ENCODE measurements at regions not wholly inside any gene's neighbourhood (a gene's known extent, or its start where the extent isn't known, plus 50 kb on each side); places are given as distances from the start of the nearest gene placed in this dataset.

DNA sequence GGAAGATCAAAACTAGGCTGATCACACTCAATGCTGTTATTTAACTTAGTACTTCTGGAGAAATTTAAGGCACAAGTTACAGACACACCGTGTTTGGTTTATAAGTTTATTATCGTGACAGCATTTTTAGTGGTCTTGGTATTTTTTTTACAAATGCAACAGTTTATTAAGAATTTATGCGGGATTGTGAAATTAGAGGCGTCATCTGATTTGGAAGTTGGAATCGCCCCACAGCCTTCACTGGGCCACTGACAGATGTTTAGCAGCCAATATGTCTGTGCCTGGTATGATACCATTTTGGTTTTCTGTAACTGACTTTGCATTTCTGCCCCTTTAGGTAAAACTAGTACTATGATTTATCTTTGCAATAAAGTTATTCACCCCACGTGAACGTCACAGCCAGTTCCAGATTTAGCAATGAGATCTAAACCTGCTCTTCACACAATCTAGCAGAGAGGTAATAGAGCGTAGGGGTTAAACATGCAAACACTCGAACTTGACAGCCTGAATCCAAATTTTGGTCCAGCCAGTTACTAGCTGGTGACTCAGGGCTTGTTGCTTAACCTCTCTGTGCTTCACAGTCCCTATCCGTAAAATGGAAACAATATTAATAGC is 73.2 kb upstream of the SSTR1 start:
- in situ Hi-C loops (cut with HindIII; ENCODE audit: low sequenced_read_pairs): no loop called here

DNA sequence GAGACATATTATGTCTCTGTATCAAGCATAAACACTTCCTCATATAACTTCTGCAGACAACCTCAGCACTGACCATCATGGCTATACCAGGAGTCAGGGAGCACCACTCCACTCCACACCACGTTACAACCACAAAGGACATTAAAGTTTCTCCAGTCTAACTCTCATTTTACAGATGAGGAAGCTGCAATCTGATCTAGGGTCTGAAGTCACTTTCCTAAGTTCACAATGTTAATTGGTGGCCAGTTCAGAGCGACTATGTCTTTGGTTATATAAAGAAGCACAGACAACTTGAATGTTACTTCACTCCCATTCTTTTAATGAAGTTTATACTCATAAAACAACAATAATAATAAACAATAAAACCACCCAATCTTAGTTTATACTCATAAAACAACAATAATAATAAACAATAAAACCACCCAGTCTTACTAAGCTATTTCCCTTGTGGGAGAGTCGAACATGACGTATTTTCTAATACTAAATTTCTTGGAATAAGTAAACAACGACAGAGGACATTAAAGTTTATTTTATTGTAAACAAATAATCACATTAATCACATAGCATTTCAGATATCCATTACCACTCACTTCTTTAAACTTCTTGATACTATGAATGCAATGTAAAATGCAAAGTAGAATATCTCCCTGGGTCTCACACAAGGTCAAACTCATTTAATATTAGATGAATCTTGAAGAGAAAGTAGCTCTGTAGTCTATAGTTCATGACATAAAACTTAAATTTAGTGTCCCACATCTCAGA is 72.4 kb upstream of the SSTR1 start:
- in situ Hi-C loops (cut with HindIII; ENCODE audit: low sequenced_read_pairs): no loop called here

DNA sequence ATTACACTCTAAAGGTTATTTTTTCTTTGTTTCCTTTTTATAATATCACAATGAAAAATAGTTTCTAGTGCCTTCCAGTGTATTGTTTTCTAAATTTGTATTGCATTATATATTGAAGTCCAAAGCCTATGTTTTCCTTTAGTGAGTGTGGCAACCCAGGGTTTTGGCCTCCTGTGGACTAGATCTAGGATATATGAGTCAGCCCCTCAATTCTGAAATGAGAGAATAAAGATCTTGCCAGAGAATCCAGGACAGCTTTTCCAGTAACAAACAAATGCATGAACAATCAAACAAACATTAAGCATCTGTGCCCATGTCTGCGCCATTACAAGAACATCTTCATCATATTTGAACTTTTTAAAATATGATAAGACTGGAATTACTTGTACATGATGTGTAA is 70.7 kb upstream of the SSTR1 start:
- in situ Hi-C loops (cut with HindIII; ENCODE audit: low sequenced_read_pairs): no loop called here

DNA sequence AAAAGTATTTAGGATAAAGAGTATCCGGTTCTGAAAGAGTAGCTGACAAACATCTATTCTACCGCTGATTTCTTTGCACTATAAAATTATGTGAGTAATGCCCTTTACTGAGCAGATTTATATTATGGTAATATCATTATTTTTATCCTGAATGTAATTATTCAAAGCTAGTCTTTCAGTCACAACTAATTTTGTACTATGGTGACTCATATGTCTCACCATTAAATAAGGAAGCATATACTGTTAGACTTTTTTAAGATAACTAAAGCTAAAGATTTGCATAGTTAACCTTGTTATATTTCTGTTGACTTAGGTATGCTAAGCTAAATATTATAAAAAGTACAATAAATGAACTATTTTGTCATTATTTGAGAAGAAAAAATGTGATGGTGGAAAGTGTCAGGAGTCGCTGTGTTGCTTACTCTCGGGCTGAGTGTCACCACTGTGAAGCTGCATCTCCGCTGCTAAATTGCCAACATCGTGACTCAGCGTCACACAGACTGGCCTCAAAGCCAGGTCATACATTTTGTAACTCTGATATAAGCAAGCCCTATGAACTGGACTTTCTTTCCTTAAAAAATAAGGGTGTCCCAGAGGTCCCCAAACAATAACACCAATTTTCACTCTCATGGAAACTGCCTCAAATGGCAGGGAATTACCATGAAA is 69.1 kb upstream of the SSTR1 start:
- in situ Hi-C loops (cut with HindIII; ENCODE audit: low sequenced_read_pairs): no loop called here

DNA sequence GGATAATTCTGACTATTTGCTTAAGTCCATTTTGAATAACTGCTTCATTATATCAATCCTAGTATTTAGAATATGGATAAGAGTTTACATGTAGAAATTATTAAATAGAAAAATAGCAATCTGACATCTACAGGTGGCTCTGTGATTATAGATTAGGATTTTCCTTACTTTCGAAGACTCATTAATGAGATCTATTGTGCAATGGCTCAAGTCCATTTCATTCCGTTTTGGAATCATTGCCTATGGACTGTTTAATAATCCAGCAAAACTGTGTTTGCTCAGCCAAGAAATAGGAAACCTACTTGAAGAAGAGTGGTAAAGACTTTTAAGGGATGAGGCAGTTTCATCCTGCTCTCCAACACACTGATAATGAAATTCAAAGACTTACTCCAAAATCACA is 67.8 kb upstream of the SSTR1 start:
- in situ Hi-C loops (cut with HindIII; ENCODE audit: low sequenced_read_pairs): no loop called here

DNA sequence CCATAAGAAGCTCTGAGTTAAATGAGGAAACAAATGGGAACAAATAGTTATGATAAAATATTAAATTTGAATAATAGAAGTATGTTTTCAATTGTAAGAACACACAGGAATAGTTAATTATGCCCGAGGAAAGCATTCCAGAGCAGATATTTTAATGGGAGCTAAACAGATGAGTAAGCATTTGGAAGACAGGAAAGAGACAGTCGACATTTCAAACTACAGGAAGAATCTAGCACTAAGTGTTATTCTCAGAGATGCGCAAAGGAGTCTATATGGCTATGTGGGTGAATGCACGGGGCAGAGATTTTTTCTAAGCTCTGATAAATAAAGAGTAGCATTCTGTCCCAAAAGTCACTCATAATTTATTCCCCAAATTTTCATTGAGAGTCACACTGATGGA is 64.5 kb upstream of the SSTR1 start:
- in situ Hi-C loops (cut with HindIII; ENCODE audit: low sequenced_read_pairs): no loop called here

DNA sequence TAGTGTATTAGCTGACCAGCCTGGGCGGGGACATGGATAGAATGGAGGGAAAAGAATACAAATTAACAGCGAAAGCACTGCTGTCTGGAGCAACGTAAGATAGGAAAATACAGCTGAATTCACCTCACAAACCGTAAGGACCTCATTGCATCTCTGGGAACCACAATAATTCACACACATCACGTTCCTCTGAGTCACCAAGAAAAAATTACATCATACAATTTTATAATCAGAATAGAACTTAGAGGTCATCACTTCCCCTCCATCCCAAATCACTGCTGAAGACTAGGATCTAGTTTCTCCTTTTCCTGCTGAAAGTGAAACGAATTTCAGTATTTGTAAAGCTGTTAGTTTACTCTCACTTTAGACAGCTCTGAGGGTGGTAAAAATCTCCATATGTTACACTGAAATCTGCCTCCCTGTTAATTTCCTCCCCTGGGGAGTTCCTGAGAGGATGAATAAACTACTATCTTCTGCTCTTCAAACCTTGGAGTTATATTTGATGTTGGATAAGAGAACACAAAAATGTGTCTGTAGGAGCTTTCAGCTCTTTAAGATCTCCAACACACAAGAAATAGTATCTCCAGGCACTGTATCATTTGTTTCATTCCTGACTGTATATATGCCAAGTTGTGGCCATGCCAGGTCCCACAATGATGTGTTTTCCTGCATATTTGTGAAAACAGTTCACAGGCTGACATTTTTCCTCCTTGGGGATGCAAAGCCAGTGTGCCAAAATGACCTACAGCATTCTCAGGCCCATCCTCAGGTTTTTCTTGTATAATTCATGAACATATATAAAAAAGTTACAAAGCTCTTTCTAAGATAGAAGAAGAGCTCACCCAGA is 63.8 kb upstream of the SSTR1 start:
- in situ Hi-C loops (cut with HindIII; ENCODE audit: low sequenced_read_pairs): no loop called here

DNA sequence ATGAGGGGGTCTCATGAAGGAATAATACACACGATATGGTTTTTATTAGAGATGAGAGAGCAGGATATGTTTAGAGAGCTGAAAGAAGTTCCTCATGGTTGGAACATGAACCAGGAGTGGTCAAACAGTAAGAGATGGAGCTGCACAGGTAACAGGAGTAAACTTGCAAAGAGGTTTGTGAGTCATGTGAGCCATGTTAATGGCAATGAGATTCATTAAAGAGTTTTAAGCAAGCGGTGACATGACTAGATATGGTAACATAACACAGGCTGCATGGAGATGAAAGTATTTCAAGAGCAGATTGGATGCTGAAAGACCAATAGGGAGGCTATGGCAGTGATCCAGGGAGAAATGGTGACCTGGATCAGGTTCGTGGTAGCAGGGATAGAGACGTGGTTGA is 62.6 kb upstream of the SSTR1 start:
- in situ Hi-C loops (cut with HindIII; ENCODE audit: low sequenced_read_pairs): no loop called here

DNA sequence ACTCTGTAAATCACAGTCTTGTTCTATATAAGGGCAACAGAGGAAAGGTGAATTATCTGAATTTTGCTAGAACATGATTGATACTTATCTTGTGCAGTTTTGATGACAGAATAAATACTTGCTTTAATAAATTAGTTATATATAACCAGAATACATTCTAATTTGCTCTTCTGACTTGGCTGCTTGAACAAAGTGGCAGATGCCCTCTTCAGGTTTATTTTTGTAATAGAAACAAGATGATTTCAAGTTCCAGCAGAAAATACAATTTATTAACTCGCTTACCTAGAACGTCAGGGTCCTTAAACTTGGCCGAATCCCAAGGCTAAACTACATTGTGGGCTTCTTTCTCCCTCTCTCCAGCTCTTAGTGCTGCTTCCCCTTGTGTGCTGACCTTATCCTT is 57.6 kb upstream of the SSTR1 start:
- in situ Hi-C loops (cut with HindIII; ENCODE audit: low sequenced_read_pairs): no loop called here
